Activated T-helper 1 cell treated with anti-CD3 and anti-CD28 coated beads, Interleukin-12 subunit alpha, Interleukin-12 subunit beta, Interleukin-2, Interleukin-4 antibody, amounts not matched to agents 30 ng/mL and 10 ng/mL and 1 ng/mL, durations not matched to agents 14 hours and 24 hours and 36 hours (primary cell): ENCODE measurements at regions not wholly inside any gene's neighbourhood (a gene's known extent, or its start where the extent isn't known, plus 50 kb on each side); places are given as distances from the start of the nearest gene placed in this dataset.

Source experiments
- DNase-seq: peaks from one replicate; pipeline ENCODE4 v3.0.0; 2021; ENCODE audit warnings: low spot score
- H3K27ac Mint-ChIP-seq: one replicate; pipeline ENCODE4 v1.8.0; 2021; ENCODE audit warnings: mild to moderate bottlenecking, mixed read lengths
- H3K27me3 Mint-ChIP-seq: one replicate; pipeline ENCODE4 v1.8.0; 2022; ENCODE audit warnings: mild to moderate bottlenecking, moderate library complexity, mixed read lengths; ENCODE audit not compliant: insufficient read depth
- H3K36me3 Mint-ChIP-seq: one replicate; pipeline ENCODE4 v1.8.0; 2021; ENCODE audit warnings: low read depth, mixed read lengths
- H3K4me1 Mint-ChIP-seq: one replicate; pipeline ENCODE4 v1.8.0; 2021; ENCODE audit warnings: low read depth, mixed read lengths
- H3K4me3 Mint-ChIP-seq: one replicate; pipeline ENCODE4 v1.8.0; 2021; ENCODE audit warnings: mild to moderate bottlenecking, moderate library complexity, mixed read lengths
- H3K9me3 Mint-ChIP-seq: one replicate; pipeline ENCODE4 v1.8.0; 2021; ENCODE audit warnings: mixed read lengths
- intact Hi-C: fragments of 100-400 bp; cut with micrococcal nuclease; formaldehyde crosslinking; loops from one replicate; pipeline ENCODE4 v1.15.1; 2024

GRCh38 chr7:20010877-20011276 lies 206.3 kb downstream of the MACC1 start:
- Mint-ChIP-seq H3K9me3 (no peaks in the 10 kb centered on the region), H3K36me3 (no peaks in the 10 kb centered on the region)
- no peak for DNase-seq

DNA sequence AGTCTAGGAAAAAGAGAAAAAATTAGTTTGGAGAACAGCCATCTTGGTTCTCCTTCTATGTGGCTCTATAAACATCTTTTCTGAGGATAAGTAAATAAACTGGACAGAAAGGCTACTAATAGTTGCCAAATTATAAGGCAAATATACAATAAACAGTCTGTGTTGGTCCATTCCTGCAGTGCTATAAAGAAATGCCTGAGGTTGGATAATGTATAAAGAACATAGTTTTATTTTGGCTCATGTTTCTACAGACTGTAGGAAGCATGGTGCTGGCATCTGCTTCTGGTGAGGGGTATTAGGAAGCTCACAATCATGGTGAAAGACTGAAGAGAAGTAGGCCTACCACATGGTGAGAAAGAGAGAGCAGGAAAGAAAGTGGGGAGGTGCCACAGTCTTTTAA lies 209.7 kb downstream of the MACC1 start:
- no peak overlapping the region for H3K4me3 Mint-ChIP-seq
- no peak for DNase-seq
- H3K4me1 Mint-ChIP-seq = no peaks in the 10 kb centered on the region
- H3K27me3 Mint-ChIP-seq = no peaks in the 10 kb centered on the region
- no peaks in the 10 kb centered on the region for H3K36me3 Mint-ChIP-seq
- no peak overlapping the region for H3K27ac Mint-ChIP-seq
- no peaks in the 10 kb centered on the region for H3K9me3 Mint-ChIP-seq
- intact Hi-C loops = no loop called here

More at GRCh38 chr7:20010877-20011276, 206.3 kb downstream of the MACC1 start:
- no peak overlapping the region for H3K27ac Mint-ChIP-seq
- intact Hi-C loops = no loop called here
- H3K4me1 Mint-ChIP-seq = no peaks in the 10 kb centered on the region
- no peaks in the 10 kb centered on the region for H3K27me3 Mint-ChIP-seq
- no peak overlapping the region for H3K4me3 Mint-ChIP-seq

DNA sequence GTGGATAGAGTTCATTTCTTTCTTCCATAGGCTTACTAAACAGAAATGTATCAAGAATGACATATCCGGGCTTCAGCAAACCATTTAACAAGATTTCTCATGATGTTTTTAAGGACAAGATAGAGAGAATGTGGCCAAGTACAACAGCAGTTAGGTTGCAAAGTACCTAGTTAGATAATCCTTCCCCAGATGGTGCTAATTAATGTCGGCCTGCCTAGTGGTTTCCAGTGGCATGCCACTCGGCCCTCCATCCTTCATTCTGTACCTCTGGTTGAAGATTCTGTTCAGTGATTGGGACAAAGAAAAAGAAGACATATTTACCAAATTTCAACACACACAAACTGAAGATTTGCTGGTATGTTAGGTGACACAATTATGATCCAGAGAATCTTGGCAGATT lies 212.1 kb downstream of the MACC1 start:
- Mint-ChIP-seq H3K9me3 (no peaks in the 10 kb centered on the region), H3K4me1 (no peaks in the 10 kb centered on the region), H3K27me3 (no peaks in the 10 kb centered on the region), H3K36me3 (no peaks in the 10 kb centered on the region), H3K4me3 (no peak overlapping the region), H3K27ac (no peak overlapping the region)
- intact Hi-C loops = no loop called here
- no peak for DNase-seq

DNA sequence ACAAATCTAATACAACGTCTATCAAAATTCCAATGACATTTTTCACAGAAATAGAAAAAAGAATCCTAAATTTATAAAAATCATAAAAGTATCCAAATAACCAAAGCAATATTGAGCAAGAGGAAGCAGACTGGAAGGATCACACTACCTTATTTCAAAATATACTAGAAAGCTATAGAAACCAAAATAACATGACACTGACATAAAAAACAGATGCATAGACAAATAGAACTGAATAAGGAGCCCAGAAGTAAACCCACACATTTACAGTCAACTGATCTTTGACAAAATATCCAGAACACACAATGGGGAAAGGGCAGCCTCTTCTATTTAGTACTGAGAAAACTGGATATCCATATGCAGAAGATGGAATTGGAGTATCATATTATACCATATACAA lies 217.5 kb downstream of the MACC1 start:
- no peaks in the 10 kb centered on the region for H3K9me3 Mint-ChIP-seq
- no peaks in the 10 kb centered on the region for H3K4me1 Mint-ChIP-seq
- no peaks in the 10 kb centered on the region for H3K36me3 Mint-ChIP-seq
- H3K4me3 Mint-ChIP-seq = no peak overlapping the region
- intact Hi-C loops = no loop called here
- no peak for DNase-seq
- no peaks in the 10 kb centered on the region for H3K27me3 Mint-ChIP-seq
- H3K27ac Mint-ChIP-seq = no peak overlapping the region

DNA sequence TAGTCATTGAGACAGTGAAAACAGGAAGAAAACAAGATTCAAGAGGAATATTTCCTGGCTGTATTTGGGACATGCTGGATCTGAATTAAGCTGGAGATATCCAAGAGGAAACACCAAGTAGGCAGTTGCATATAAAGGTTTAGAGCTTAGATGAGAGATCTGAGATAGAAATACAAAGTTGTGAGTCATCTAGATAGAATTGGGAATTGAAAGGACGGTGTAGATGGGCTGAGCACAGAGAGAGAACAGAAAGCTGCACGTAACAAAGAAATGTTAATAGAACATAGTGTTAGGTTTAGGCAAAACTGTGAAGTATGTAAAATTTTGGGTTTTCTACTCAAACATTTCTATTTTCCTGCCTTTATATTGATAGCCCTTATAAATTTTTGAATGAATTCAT lies 218.5 kb upstream of the TMEM196 start:
- DNase-seq = no peak
- Mint-ChIP-seq H3K36me3 (no peaks in the 10 kb centered on the region), H3K4me1 (no peaks in the 10 kb centered on the region), H3K9me3 (no peaks in the 10 kb centered on the region), H3K4me3 (no peak overlapping the region), H3K27ac (no peak overlapping the region), H3K27me3 (no peaks in the 10 kb centered on the region)
- intact Hi-C loops = no loop called here

GRCh38 chr7:19989906-19990305 lies 216.5 kb upstream of the TMEM196 start:
- H3K4me3 Mint-ChIP-seq = no peak overlapping the region
- no peaks in the 10 kb centered on the region for H3K36me3 Mint-ChIP-seq
- no peaks in the 10 kb centered on the region for H3K4me1 Mint-ChIP-seq
- H3K27me3 Mint-ChIP-seq = no peaks in the 10 kb centered on the region
- no peak for DNase-seq
- intact Hi-C loops = loop anchor here (10.0 kb wide), 2 partner anchors 185 to 605 kb away; no protein-coding TSS in a partner anchor
- no peak overlapping the region for H3K27ac Mint-ChIP-seq
- no peaks in the 10 kb centered on the region for H3K9me3 Mint-ChIP-seq

GRCh38 chr7:19988860-19989259 lies 215.4 kb upstream of the TMEM196 start:
- H3K27me3 Mint-ChIP-seq = no peaks in the 10 kb centered on the region
- no peaks in the 10 kb centered on the region for H3K4me1 Mint-ChIP-seq
- no peak for DNase-seq
- intact Hi-C loops = loop anchor here (10.0 kb wide), 2 partner anchors 186 to 606 kb away; no protein-coding TSS in a partner anchor
- H3K36me3 Mint-ChIP-seq = no peaks in the 10 kb centered on the region
- H3K4me3 Mint-ChIP-seq = no peak overlapping the region
- no peaks in the 10 kb centered on the region for H3K9me3 Mint-ChIP-seq
- H3K27ac Mint-ChIP-seq = no peak overlapping the region

GRCh38 chr7:19984231-19984632 lies 210.8 kb upstream of the TMEM196 start:
- DNase-seq = no peak
- no peaks in the 10 kb centered on the region for H3K36me3 Mint-ChIP-seq
- H3K27ac Mint-ChIP-seq = no peak overlapping the region
- no peaks in the 10 kb centered on the region for H3K9me3 Mint-ChIP-seq
- no peak overlapping the region for H3K4me3 Mint-ChIP-seq
- no peaks in the 10 kb centered on the region for H3K4me1 Mint-ChIP-seq
- intact Hi-C loops = loop anchor here (10.0 kb wide), 2 partner anchors 191 to 611 kb away; no protein-coding TSS in a partner anchor
- no peaks in the 10 kb centered on the region for H3K27me3 Mint-ChIP-seq

- intact Hi-C loops = loop anchor here (10.0 kb wide), 2 partner anchors 192 to 612 kb away; no protein-coding TSS in a partner anchor
- no peaks in the 10 kb centered on the region for H3K4me1 Mint-ChIP-seq
- H3K27ac Mint-ChIP-seq = no peak overlapping the region
- DNase-seq = no peak
- H3K9me3 Mint-ChIP-seq = no peaks in the 10 kb centered on the region
- no peaks in the 10 kb centered on the region for H3K27me3 Mint-ChIP-seq
- no peaks in the 10 kb centered on the region for H3K36me3 Mint-ChIP-seq
- H3K4me3 Mint-ChIP-seq = no peak overlapping the region
Measured at GRCh38 chr7:19982841-19983835, 209.7 kb upstream of the TMEM196 start.

DNA sequence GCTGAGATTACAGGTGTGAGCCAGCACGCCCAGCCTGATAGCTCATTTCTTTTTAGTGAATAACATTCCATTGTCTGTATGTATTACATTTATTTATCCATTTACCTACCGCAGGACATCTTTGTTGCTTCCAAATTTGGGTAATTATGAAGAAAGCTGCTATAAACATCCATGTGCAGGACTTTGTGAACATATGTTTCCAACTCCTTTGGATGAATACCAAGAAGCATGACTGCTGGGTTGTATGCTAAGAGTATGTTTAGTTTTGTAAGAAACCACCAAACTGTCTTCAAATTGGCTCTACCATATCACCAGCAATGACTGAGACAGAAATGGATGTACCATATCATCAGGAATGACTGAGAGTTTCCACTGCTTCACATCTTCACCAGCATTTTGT lies 200.2 kb upstream of the TMEM196 start:
- intact Hi-C loops = no loop called here
- Mint-ChIP-seq H3K4me1 (no peaks in the 10 kb centered on the region), H3K9me3 (no peaks in the 10 kb centered on the region), H3K4me3 (no peak overlapping the region), H3K27ac (no peak overlapping the region), H3K27me3 (no peaks in the 10 kb centered on the region), H3K36me3 (no peaks in the 10 kb centered on the region)
- no peak for DNase-seq

- no peaks in the 10 kb centered on the region for H3K9me3 Mint-ChIP-seq
- no peak for DNase-seq
- H3K4me1 Mint-ChIP-seq = no peaks in the 10 kb centered on the region
- intact Hi-C loops = no loop called here
- no peak overlapping the region for H3K27ac Mint-ChIP-seq
- H3K4me3 Mint-ChIP-seq = no peak overlapping the region
- H3K36me3 Mint-ChIP-seq = no peaks in the 10 kb centered on the region
- H3K27me3 Mint-ChIP-seq = no peaks in the 10 kb centered on the region
Measured at GRCh38 chr7:19972876-19973275, 199.5 kb upstream of the TMEM196 start.

DNA sequence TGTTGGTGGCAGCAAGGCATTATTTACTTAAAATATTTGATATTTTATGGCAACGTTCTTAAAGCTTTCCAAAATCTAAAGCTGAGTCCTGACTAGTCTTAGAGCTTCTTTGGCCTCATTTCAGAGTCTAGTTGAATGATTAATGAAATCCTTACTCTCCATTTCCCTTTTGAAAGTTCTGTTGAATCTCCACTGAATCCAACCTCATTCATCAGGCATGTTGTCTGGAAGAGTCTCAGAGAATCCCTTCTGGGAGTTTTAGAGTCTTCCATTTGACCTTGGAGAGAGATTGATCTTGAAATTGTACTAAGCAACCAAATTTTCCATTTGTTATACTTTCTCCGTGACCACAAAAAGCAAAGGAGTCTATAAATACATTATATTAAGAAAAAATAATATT lies 198.5 kb upstream of the TMEM196 start:
- no peaks in the 10 kb centered on the region for H3K4me1 Mint-ChIP-seq
- no peaks in the 10 kb centered on the region for H3K36me3 Mint-ChIP-seq
- no peaks in the 10 kb centered on the region for H3K27me3 Mint-ChIP-seq
- no peak for DNase-seq
- intact Hi-C loops = no loop called here
- no peak overlapping the region for H3K27ac Mint-ChIP-seq
- H3K4me3 Mint-ChIP-seq = no peak overlapping the region
- no peaks in the 10 kb centered on the region for H3K9me3 Mint-ChIP-seq

DNA sequence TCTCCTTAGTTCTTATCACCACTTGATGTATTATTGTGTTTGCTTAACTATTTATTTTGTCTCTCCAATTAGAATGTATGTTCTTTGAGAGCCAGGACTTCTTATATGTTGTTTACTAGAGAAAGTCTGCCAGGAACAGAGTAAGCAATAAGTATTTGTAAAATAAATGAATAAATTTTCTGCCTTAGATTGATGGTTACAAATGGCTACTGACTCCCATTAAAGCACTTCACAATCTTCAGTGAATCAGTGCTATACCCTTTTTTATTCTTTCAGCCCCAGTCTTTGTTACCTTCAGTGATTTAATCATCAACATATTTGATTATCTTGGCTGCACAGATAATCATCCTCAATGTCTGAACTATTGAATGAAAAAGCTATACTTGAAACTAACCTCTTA lies 197.1 kb upstream of the TMEM196 start:
- no peaks in the 10 kb centered on the region for H3K4me1 Mint-ChIP-seq
- intact Hi-C loops = no loop called here
- no peaks in the 10 kb centered on the region for H3K9me3 Mint-ChIP-seq
- H3K4me3 Mint-ChIP-seq = no peak overlapping the region
- DNase-seq = no peak
- no peak overlapping the region for H3K27ac Mint-ChIP-seq
- no peaks in the 10 kb centered on the region for H3K36me3 Mint-ChIP-seq
- H3K27me3 Mint-ChIP-seq = no peaks in the 10 kb centered on the region
